ENCODE measurements at regions not wholly inside any gene's neighbourhood (a gene's known extent, or its start where the extent isn't known, plus 50 kb on each side); places are given as distances from the start of the nearest gene placed in this dataset.

GRCh38 chr9:79154806-79155205, 417.0 kb upstream of the TLE4 start:
- TF ChIP-seq, protein P1, sequence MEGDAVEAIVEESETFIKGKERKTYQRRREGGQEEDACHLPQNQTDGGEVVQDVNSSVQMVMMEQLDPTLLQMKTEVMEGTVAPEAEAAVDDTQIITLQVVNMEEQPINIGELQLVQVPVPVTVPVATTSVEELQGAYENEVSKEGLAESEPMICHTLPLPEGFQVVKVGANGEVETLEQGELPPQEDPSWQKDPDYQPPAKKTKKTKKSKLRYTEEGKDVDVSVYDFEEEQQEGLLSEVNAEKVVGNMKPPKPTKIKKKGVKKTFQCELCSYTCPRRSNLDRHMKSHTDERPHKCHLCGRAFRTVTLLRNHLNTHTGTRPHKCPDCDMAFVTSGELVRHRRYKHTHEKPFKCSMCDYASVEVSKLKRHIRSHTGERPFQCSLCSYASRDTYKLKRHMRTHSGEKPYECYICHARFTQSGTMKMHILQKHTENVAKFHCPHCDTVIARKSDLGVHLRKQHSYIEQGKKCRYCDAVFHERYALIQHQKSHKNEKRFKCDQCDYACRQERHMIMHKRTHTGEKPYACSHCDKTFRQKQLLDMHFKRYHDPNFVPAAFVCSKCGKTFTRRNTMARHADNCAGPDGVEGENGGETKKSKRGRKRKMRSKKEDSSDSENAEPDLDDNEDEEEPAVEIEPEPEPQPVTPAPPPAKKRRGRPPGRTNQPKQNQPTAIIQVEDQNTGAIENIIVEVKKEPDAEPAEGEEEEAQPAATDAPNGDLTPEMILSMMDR (conservative IDR thresholded peaks at IDR 0.05 in 1 of 2, IDR thresholded peaks at IDR 0.05 in 1 of 2; ENCODE audit: low read depth in 1 of 2, low read length in 2 of 2) = no peak
- no peak for TF ChIP-seq EZH2 (IDR thresholded peaks at IDR 0.05; ENCODE audit: low read length, missing control alignments)
